NT2/D1 (cell line): ENCODE measurements at regions not wholly inside any gene's neighbourhood (a gene's known extent, or its start where the extent isn't known, plus 50 kb on each side); places are given as distances from the start of the nearest gene placed in this dataset.

Experiments
- SUZ12 ChIP-seq: IDR thresholded peaks from 2 replicates; pipeline ENCODE4 v1.6.1; 2011; ENCODE audit not compliant: insufficient read length, insufficient read depth; ENCODE audit errors: extremely low read depth
- YY1 ChIP-seq: IDR thresholded peaks from 2 replicates; pipeline ENCODE4 v1.6.1; 2011; ENCODE audit not compliant: insufficient read length, insufficient read depth
- ZNF274 ChIP-seq: IDR thresholded peaks from 2 replicates; pipeline ENCODE4 v1.6.1; 2011; ENCODE audit warnings: mild to moderate bottlenecking, low read depth, low read length

DNA sequence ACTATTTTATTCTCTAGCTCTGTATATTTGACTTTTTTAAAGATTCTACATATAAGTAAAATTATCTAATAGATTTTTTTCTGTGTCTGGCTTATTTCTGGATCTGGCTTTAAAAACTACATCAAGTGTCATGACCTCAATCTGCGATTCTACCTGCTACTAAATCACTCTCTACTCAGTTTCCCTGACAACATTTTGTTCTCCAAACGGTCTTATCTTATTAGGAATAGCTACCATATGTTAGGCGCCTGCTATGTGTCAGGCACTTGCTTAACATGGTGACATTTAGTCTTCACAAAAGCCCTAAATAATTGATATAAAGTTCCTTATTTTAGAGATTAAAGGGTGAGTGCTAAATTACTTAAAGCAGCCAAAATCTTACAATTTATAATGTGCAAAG is 1362.9 kb upstream of the FLRT2 start:
- TF ChIP-seq YY1 (no peak), SUZ12 (no peak), ZNF274 (no peak)
